ENCODE measurements at regions not wholly inside any gene's neighbourhood (a gene's known extent, or its start where the extent isn't known, plus 50 kb on each side); places are given as distances from the start of the nearest gene placed in this dataset.

- CTCF ChIA-PET: no interaction called here
- BruUV-seq (replicated peaks): no TSS peak
- H3K4me1 ChIP-seq (ENCODE audit: insufficient read depth, low read length, poor library complexity, severe bottlenecking): no peaks in the 10 kb centered on the region
- H3K4me3 ChIP-seq (ENCODE audit: low read depth, low read length, poor library complexity, severe bottlenecking): no peak overlapping the region
- no peaks in the 10 kb centered on the region for H3K9me3 ChIP-seq (ENCODE audit: low read depth, low read length, poor library complexity, severe bottlenecking)
- intact Hi-C loops (cut with micrococcal nuclease; ENCODE audit: unreplicated experiment): no loop called here
- TF ChIP-seq CTCF (conservative IDR thresholded peaks at IDR 0.05; ENCODE audit: low read depth, low read length) (no peak), EZH2 (IDR thresholded peaks at IDR 0.05; ENCODE audit: borderline replicate concordance, low read depth, low read length, poor library complexity, severe bottlenecking) (no peak)
- POLR2A ChIA-PET (ENCODE audit: low non-redundant PET): no interaction called here
- peaks cover 4% of the 10 kb centered on the region for H3K27me3 ChIP-seq (replicated peaks; ENCODE audit: insufficient read depth, low read depth, low read length, poor library complexity)
- DNase-seq (ENCODE audit: low spot score): no peak
- H3K36me3 ChIP-seq (ENCODE audit: insufficient read depth, low read length, poor library complexity, severe bottlenecking): no peaks in the 10 kb centered on the region
- no peak overlapping the region for H3K27ac ChIP-seq (ENCODE audit: low read depth, low read length, poor library complexity, severe bottlenecking)
Measured at GRCh38 chr7:131873581-131873980, 317.2 kb upstream of the PODXL start.

- TF ChIP-seq EZH2 (IDR thresholded peaks at IDR 0.05; ENCODE audit: borderline replicate concordance, low read depth, low read length, poor library complexity, severe bottlenecking): no peak
- TF ChIP-seq CTCF (conservative IDR thresholded peaks at IDR 0.05; ENCODE audit: low read depth, low read length): no peak
- BruUV-seq (replicated peaks): no TSS peak
- intact Hi-C loops (cut with micrococcal nuclease; ENCODE audit: unreplicated experiment): no loop called here
- Histone ChIP-seq H3K27me3 (replicated peaks; ENCODE audit: insufficient read depth, low read depth, low read length, poor library complexity) (peaks cover 4% of the 10 kb centered on the region), H3K4me3 (ENCODE audit: low read depth, low read length, poor library complexity, severe bottlenecking) (no peak overlapping the region), H3K27ac (ENCODE audit: low read depth, low read length, poor library complexity, severe bottlenecking) (no peak overlapping the region), H3K9me3 (ENCODE audit: low read depth, low read length, poor library complexity, severe bottlenecking) (no peaks in the 10 kb centered on the region), H3K36me3 (ENCODE audit: insufficient read depth, low read length, poor library complexity, severe bottlenecking) (no peaks in the 10 kb centered on the region), H3K4me1 (ENCODE audit: insufficient read depth, low read length, poor library complexity, severe bottlenecking) (no peaks in the 10 kb centered on the region)
- DNase-seq (ENCODE audit: low spot score): no peak
- ChIA-PET POLR2A (ENCODE audit: low non-redundant PET) (no interaction called here), CTCF (no interaction called here)
Measured at GRCh38 chr7:131869986-131870385, 313.6 kb upstream of the PODXL start.

- intact Hi-C loops (cut with micrococcal nuclease; ENCODE audit: unreplicated experiment): no loop called here
- Histone ChIP-seq H3K9me3 (ENCODE audit: low read depth, low read length, poor library complexity, severe bottlenecking) (no peaks in the 10 kb centered on the region), H3K4me3 (ENCODE audit: low read depth, low read length, poor library complexity, severe bottlenecking) (no peak overlapping the region), H3K27me3 (replicated peaks; ENCODE audit: insufficient read depth, low read depth, low read length, poor library complexity) (peaks cover 3% of the 10 kb centered on the region), H3K27ac (ENCODE audit: low read depth, low read length, poor library complexity, severe bottlenecking) (no peak overlapping the region), H3K4me1 (ENCODE audit: insufficient read depth, low read length, poor library complexity, severe bottlenecking) (no peaks in the 10 kb centered on the region), H3K36me3 (ENCODE audit: insufficient read depth, low read length, poor library complexity, severe bottlenecking) (no peaks in the 10 kb centered on the region)
- CTCF ChIA-PET: no interaction called here
- POLR2A ChIA-PET (ENCODE audit: low non-redundant PET): no interaction called here
- BruUV-seq (replicated peaks): no TSS peak
- no peak for DNase-seq (ENCODE audit: low spot score)
- TF ChIP-seq EZH2 (IDR thresholded peaks at IDR 0.05; ENCODE audit: borderline replicate concordance, low read depth, low read length, poor library complexity, severe bottlenecking) (no peak), CTCF (conservative IDR thresholded peaks at IDR 0.05; ENCODE audit: low read depth, low read length) (no peak)
Measured at GRCh38 chr7:131869169-131869844, 312.9 kb upstream of the PODXL start.

Data from A673 (cell line).